K562 (cell line): ENCODE measurements at regions not wholly inside any gene's neighbourhood (a gene's known extent, or its start where the extent isn't known, plus 50 kb on each side); places are given as distances from the start of the nearest gene placed in this dataset.

Experiments used
- ATAC-seq: fragments of 200-7000 bp; cut with Tn5 transposase; 3 replicates; pipeline ENCODE4 v1.9.1; 2020; ENCODE audit warnings: moderate library complexity
- BruUV-seq: library from RNA; stranded (reverse); fragments of 400-500 nt; replicated peaks from 2 replicates; lab custom pipeline; 2021; lab: Mats Ljungman, UMichigan
- CTCF ChIA-PET: fragments of 300-600 bp; formaldehyde crosslinking; extraction: SDS; loops from one replicate; lab custom pipeline; 2021; ENCODE audit warnings: low intra/inter-chr PET ratio; lab: Yijun Ruan, JAX
- POLR2A ChIA-PET: fragments of 300-600, 350-650 bp; sonication (Branson Sonifier 250); formaldehyde crosslinking; extraction: SDS; loops from one replicate; lab custom pipeline; 2021; ENCODE audit warnings: antibody characterized with exemption, inconsistent platforms; lab: Yijun Ruan, JAX
- DNase-seq, 4 experiments: peaks; one replicate each; pipeline versions ENCODE4 v3.0.0 to v3.0.0-alpha.2; 2011 to 2018; ENCODE audit warnings: low spot score in 3 of 4, mixed read lengths in 3 of 4; ENCODE audit errors: extremely low read depth in 1 of 4
- FAIRE-seq: peaks from 2 replicates; lab custom pipeline; 2011; peaks lifted over from hg19 to GRCh38; lab: Jason Lieb, UNC
- H2AFZ ChIP-seq: 2 replicates; pipeline ENCODE4 v1.6.0; 2011; ENCODE audit warnings: low read depth, low read length, control low read depth, inconsistent platforms
- H3K27ac ChIP-seq: fragments of 200-600 bp; 3 replicates; pipeline ENCODE4 v1.8.0; 2011; ENCODE audit warnings: low read depth, mild to moderate bottlenecking, control low read depth, inconsistent platforms, low read length, moderate library complexity, mixed read lengths; ENCODE audit errors: extremely low read depth
- H3K27me3 ChIP-seq, 2 experiments: fragments of 300-600 bp in 1 of 2; 2 replicates in 1 of 2; 3 replicates in 1 of 2; pipeline versions ENCODE4 v1.6.0 to v1.8.0; 2011; ENCODE audit warnings: inconsistent platforms in 2 of 2, low read length in 2 of 2, mild to moderate bottlenecking in 1 of 2, mixed read lengths in 1 of 2, moderate library complexity in 1 of 2; ENCODE audit not compliant: control insufficient read depth in 2 of 2, insufficient read depth in 2 of 2
- H3K36me3 ChIP-seq: fragments of 300-600 bp; 3 replicates; pipeline ENCODE4 v1.8.0; 2011; ENCODE audit warnings: mild to moderate bottlenecking, low read length, inconsistent platforms; ENCODE audit not compliant: control insufficient read depth, insufficient read depth
- H3K4me1 ChIP-seq, 2 experiments: fragments of 200-600 bp in 1 of 2; replicated peaks in 1 of 2; 2 replicates in 1 of 2; 3 replicates in 1 of 2; pipeline versions ENCODE4 v1.5.1 to v1.8.0; 2011; ENCODE audit warnings: inconsistent platforms in 2 of 2, low read length in 2 of 2, mild to moderate bottlenecking in 1 of 2, mixed read lengths in 1 of 2, moderate library complexity in 1 of 2; ENCODE audit not compliant: control insufficient read depth in 2 of 2, insufficient read depth in 2 of 2
- H3K4me2 ChIP-seq: 2 replicates; pipeline ENCODE4 v1.6.1; 2011; ENCODE audit warnings: low read length, control low read depth, inconsistent platforms, mixed read lengths; ENCODE audit not compliant: insufficient read depth
- H3K4me3 ChIP-seq: fragments of 200-600 bp; sonication (generic), shearing (Covaris generic); 2 replicates; pipeline ENCODE4 v1.5.1; 2016; ENCODE audit warnings: control low read depth, inconsistent platforms
- H3K79me2 ChIP-seq: fragments of 200-600 bp; 3 replicates; pipeline ENCODE4 v1.8.0; 2011; ENCODE audit warnings: low read length, inconsistent platforms; ENCODE audit not compliant: control insufficient read depth, insufficient read depth
- H3K9ac ChIP-seq, 2 experiments: 2 replicates each; pipeline versions ENCODE4 v1.6.0 to v1.6.1; 2011; ENCODE audit warnings: low read depth in 2 of 2, low read length in 2 of 2, control low read depth in 1 of 2, inconsistent platforms in 1 of 2, mild to moderate bottlenecking in 1 of 2, mixed read lengths in 1 of 2; ENCODE audit not compliant: insufficient read depth in 1 of 2
- H3K9me1 ChIP-seq: one replicate; pipeline ENCODE4 v1.6.0; 2011; ENCODE audit warnings: inconsistent platforms, mild to moderate bottlenecking, low read length, moderate library complexity; ENCODE audit not compliant: control insufficient read depth, insufficient read depth
- H3K9me3 ChIP-seq: replicated peaks from 2 replicates; pipeline ENCODE4 v1.5.1; 2011; ENCODE audit warnings: low read depth, low read length, inconsistent platforms; ENCODE audit not compliant: control insufficient read depth, insufficient read depth
- H4K20me1 ChIP-seq: replicated peaks from 2 replicates; pipeline ENCODE4 v1.6.1; 2011; ENCODE audit warnings: low read length, inconsistent platforms, mixed read lengths; ENCODE audit not compliant: control insufficient read depth, insufficient read depth
- EGR1 ChIP-seq: fragments of 450-650 bp; conservative IDR thresholded peaks from 2 replicates; pipeline ENCODE4 v1.6.1; 2017; ENCODE audit warnings: mild to moderate bottlenecking
- LARP7 ChIP-seq: fragments of 450-650 bp; IDR thresholded peaks from 2 replicates; pipeline ENCODE4 v1.6.1; 2016
- NBN ChIP-seq: fragments of 450-650 bp; IDR thresholded peaks from 2 replicates; pipeline ENCODE4 v1.6.1; 2016; ENCODE audit warnings: low read depth, mild to moderate bottlenecking
- NR1H2 ChIP-seq: sonication (generic); formaldehyde crosslinking; IDR thresholded peaks from 2 replicates; pipeline ENCODE4 v1.4.0; 2020; ENCODE audit warnings: mild to moderate bottlenecking, missing genetic modification reagents
- ZKSCAN8 ChIP-seq: fragments of 200-800 bp; sonication (Bioruptor generic); IDR thresholded peaks from 2 replicates; pipeline ENCODE4 v1.6.1; 2016; ENCODE audit warnings: missing genetic modification characterization, missing compliant biosample characterization
- WGBS: fragments of 100-300 bp; shearing (Covaris generic); methylation state at CpG from one replicate; pipeline ENCODE4 v1.1.6; 2016; ENCODE audit warnings: low coverage, mixed read lengths; ENCODE audit not compliant: insufficient coverage; ENCODE audit errors: missing lambda C conversion rate; 5-methylcytosine and 5-hydroxymethylcytosine counted together
- in situ Hi-C: fragments of 300-500 bp; cut with MboI; formaldehyde crosslinking; loops from 4 replicates; pipeline ENCODE4 v1.15.0; 2018; ENCODE audit warnings: inconsistent platforms, mixed read lengths
- intact Hi-C: fragments of 100-400 bp; cut with micrococcal nuclease; formaldehyde crosslinking; loops from 2 replicates; pipeline ENCODE4 v1.14.2; 2022
- TF ChIP-seq, protein P1 (sequence below): fragments of 450-650 bp; IDR thresholded peaks from 2 replicates; pipeline ENCODE4 v1.7.0; 2016; ENCODE audit warnings: borderline replicate concordance

DNA sequence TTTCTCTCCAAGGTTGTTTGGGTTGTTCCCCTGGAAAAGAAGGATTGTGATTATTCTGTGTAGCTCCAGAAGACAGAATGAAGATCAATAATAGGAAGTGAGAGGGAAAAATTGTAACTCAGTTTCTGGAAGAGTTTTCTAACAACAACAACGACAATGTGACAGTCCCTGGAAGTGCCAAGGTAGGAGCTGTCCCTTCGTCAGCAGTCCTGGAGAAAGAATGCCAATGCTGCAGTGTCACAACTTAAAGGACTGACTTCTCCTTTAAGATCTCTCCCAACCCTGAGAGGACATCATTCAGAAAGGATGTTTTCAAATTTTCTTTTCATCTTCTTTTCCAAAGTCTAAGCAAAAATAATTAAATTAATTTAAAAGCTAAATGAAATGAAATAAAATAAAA is 136.4 kb upstream of the GAP43 start:
- Histone ChIP-seq H3K27me3 (no peaks in the 10 kb centered on the region), H3K4me3 (no peak overlapping the region), H4K20me1 (no peaks in the 10 kb centered on the region), H3K9me3 (no peaks in the 10 kb centered on the region), H3K4me1 (no peaks in the 10 kb centered on the region), H2AFZ (no peak overlapping the region), H3K9me1 (no peaks in the 10 kb centered on the region), H3K36me3 (no peaks in the 10 kb centered on the region), H3K9ac (no peak overlapping the region), H3K79me2 (no peaks in the 10 kb centered on the region), H3K27ac (no peak overlapping the region), H3K4me2 (no peak overlapping the region)
- no TSS peak for BruUV-seq
- in situ Hi-C loops = no loop called here
- FAIRE-seq = no peak
- POLR2A ChIA-PET = no interaction called here
- TF ChIP-seq, protein P1, sequence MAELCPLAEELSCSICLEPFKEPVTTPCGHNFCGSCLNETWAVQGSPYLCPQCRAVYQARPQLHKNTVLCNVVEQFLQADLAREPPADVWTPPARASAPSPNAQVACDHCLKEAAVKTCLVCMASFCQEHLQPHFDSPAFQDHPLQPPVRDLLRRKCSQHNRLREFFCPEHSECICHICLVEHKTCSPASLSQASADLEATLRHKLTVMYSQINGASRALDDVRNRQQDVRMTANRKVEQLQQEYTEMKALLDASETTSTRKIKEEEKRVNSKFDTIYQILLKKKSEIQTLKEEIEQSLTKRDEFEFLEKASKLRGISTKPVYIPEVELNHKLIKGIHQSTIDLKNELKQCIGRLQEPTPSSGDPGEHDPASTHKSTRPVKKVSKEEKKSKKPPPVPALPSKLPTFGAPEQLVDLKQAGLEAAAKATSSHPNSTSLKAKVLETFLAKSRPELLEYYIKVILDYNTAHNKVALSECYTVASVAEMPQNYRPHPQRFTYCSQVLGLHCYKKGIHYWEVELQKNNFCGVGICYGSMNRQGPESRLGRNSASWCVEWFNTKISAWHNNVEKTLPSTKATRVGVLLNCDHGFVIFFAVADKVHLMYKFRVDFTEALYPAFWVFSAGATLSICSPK = no peak
- CTCF ChIA-PET = no interaction called here
- 0% methylated on average over 2 of the region's 2 CpGs for WGBS
- ATAC-seq = no peak
- intact Hi-C loops = no loop called here
- DNase-seq = no peak

DNA sequence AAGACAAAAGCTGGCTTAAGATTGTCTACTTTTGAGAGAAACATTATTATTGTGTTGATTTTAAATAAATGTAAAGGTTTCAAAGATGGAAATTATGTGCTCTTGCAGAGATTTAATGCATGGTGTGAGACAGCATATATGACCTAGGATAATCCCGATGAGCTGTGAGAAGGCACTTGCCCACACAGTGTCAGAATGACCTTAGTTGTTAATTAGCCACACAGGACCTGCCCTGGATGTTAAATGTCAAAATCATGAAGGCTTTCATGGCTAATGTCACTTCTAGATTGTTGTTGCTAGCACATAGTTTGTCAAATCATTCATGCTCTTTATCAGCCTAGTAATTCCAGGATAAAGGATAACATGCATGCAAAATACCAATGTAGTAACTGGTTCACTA is 135.3 kb upstream of the GAP43 start:
- TF ChIP-seq EGR1 (no peak), NR1H2 (CRISPR knock-in tag) (no peak), NBN (no peak), ZKSCAN8 (CRISPR knock-in tag) (no peak), LARP7 (no peak)
- no peaks in the 10 kb centered on the region for H3K9me3 ChIP-seq
- 0% methylated on average over 1 of the region's 1 CpG for WGBS
- no peaks in the 10 kb centered on the region for H3K9me1 ChIP-seq
- no TSS peak for BruUV-seq
- ChIA-PET CTCF (no interaction called here), POLR2A (no interaction called here)
- FAIRE-seq (no peak), DNase-seq (no peak), ATAC-seq (no peak)
- H3K4me3 ChIP-seq = no peak overlapping the region
- intact Hi-C loops (no loop called here), in situ Hi-C loops (no loop called here)
- no peaks in the 10 kb centered on the region for H3K79me2 ChIP-seq
- H3K36me3 ChIP-seq = no peaks in the 10 kb centered on the region
- no peak overlapping the region for H3K9ac ChIP-seq
- H3K4me2 ChIP-seq = no peak overlapping the region
- H2AFZ ChIP-seq = no peak overlapping the region
- H3K4me1 ChIP-seq = no peaks in the 10 kb centered on the region
- no peak overlapping the region for H3K27ac ChIP-seq
- H4K20me1 ChIP-seq = no peaks in the 10 kb centered on the region
- no peaks in the 10 kb centered on the region for H3K27me3 ChIP-seq
